GM13976 (cell line): ENCODE measurements at regions not wholly inside any gene's neighbourhood (a gene's known extent, or its start where the extent isn't known, plus 50 kb on each side); places are given as distances from the start of the nearest gene placed in this dataset.

ENCODE experiments used
- DNase-seq: peaks from one replicate; pipeline ENCODE4 v3.0.0; 2012; ENCODE audit warnings: low spot score
- CTCF ChIP-seq: IDR thresholded peaks from 2 replicates; pipeline ENCODE4 v1.5.1; 2012; ENCODE audit warnings: borderline replicate concordance, mild to moderate bottlenecking; ENCODE audit not compliant: insufficient read depth; ENCODE audit errors: extremely low read depth, missing control alignments, control extremely low read depth
- in situ Hi-C: fragments of 300-500 bp; cut with MboI; formaldehyde crosslinking; loops from one replicate; pipeline ENCODE4 v1.12.0; 2022; ENCODE audit warnings: low sequenced_read_pairs, mixed read lengths, inconsistent platforms; ENCODE audit not compliant: unreplicated experiment

DNA sequence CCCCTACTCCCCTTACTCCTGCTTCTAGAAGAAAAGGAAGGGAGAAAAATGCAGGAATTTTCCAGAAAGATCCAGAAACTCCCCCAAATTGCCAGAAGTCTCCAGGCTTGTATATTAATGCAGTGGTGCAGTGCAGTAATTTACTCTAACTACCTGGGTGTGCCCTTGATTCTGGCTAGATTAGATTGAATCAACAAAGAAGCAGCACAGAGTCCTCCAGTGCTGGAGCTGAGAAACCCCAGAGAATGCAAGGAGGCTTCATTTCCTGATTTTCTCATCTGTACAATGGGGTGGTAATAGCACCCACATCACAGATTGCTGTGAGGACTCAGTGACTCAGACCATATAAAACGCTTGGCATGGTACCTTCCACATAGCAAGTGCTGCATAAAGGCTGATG, 247.3 kb upstream of the RPL38 start:
- TF ChIP-seq CTCF = no peak
- in situ Hi-C loops = no loop called here
- no peak for DNase-seq

- TF ChIP-seq CTCF = peak; percentile 55
- in situ Hi-C loops = no loop called here
- peak; percentile 80 for DNase-seq
Observed at GRCh38 chr17:73956595-73957465, 246.6 kb upstream of the RPL38 start.

GRCh38 chr17:73957564-73957963, 245.9 kb upstream of the RPL38 start:
- in situ Hi-C loops = no loop called here
- no peak for TF ChIP-seq CTCF
- DNase-seq = no peak

- no peak for DNase-seq
- in situ Hi-C loops = no loop called here
- no peak for TF ChIP-seq CTCF
Observed at GRCh38 chr17:73958453-73958852, 245.0 kb upstream of the RPL38 start.

DNA sequence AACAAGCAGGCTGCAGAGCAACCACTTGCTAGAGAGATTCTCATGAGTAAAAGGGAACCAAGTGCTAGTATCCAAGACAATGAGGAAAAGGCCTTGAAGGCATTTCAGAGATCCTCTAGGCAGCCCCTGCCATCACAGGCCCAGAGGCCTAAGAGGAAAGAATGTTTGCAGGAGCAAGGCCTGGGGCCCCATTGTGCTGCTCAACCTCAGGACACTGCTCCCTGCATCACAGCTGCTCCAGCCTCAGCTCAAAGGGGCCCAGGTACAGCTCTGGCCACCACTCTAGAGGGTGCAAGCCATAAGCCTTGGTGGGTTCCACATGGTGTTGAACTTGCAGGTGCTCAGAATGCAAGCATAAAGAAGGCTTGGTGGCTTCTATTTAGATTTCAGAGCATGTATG, 243.0 kb upstream of the RPL38 start:
- no peak for DNase-seq
- in situ Hi-C loops = no loop called here
- no peak for TF ChIP-seq CTCF

DNA sequence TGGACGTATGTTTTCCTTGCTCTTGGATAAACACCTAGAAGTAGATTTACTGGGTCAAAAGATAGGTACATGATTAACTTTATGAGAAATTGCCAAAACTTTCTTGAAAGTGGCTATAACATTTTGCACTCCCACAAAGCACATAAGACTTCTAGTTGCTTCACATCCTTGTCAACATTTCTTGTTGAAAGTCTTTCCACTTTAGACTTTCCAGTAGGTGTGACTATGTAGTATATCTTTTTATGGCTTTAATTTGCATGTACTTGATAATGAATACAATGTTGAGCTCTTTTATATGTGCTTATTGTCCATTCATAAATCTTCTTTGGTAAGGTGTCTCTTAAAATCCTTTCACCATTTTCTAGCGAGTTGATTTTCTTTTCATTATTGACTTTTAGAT, 241.2 kb upstream of the RPL38 start:
- in situ Hi-C loops = no loop called here
- DNase-seq = no peak
- no peak for TF ChIP-seq CTCF
